ENCODE measurements at regions not wholly inside any gene's neighbourhood (a gene's known extent, or its start where the extent isn't known, plus 50 kb on each side); places are given as distances from the start of the nearest gene placed in this dataset.

DNA sequence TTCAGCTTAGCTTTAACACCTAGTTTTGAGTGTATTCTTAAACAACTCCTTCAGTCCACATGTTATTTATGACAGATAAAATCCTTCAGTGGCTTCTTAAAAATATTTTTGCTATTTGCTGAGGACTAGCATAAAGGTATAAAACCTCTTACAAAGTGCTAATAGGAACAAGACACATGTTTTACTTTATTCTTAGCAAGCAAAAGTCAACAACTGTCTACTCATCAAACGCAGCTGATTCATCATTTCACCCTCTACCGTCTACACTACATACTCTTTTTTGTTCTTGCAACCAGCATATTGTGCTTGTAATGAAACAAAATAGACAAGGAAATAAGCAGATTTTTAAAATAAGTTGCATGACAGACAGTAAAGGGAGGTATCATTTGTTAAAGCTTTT, 319.7 kb downstream of the SNX13 start:
- Histone ChIP-seq H3K9me3 (ENCODE audit: control extremely low read depth in 1 of 5, control insufficient read depth in 4 of 5, insufficient read depth in 2 of 5, low read depth in 1 of 5, low read length in 4 of 5) (no peaks in the 10 kb centered on the region), H3K36me3 (ENCODE audit: control insufficient read depth in 4 of 4, insufficient read depth in 4 of 4, low read length in 3 of 4) (no peaks in the 10 kb centered on the region), H3K27me3 (replicated peaks in 2 of 5; ENCODE audit: control insufficient read depth in 4 of 5, insufficient read depth in 5 of 5, low read length in 4 of 5) (no peaks in the 10 kb centered on the region), H3K4me1 (ENCODE audit: control extremely low read depth in 1 of 4, control insufficient read depth in 4 of 4, insufficient read depth in 4 of 4, low read length in 3 of 4) (no peaks in the 10 kb centered on the region), H3K4me3 (ENCODE audit: control insufficient read depth in 1 of 7, extremely low read depth in 1 of 7, insufficient read depth in 4 of 7, low read depth in 2 of 7, low read length in 6 of 7) (no peak overlapping the region), H3K27ac (ENCODE audit: insufficient read depth in 1 of 2, low read depth in 1 of 2, low read length in 2 of 2, poor library complexity in 1 of 2, severe bottlenecking in 2 of 2) (no peak overlapping the region)
- no peak for DNase-seq
- POLR2A ChIA-PET: no interaction called here
- WGBS (ENCODE audit: insufficient coverage): no CpG with 5 or more reads among the region's 2 CpGs
- CTCF ChIA-PET: interaction anchor here (0.6 to 2.6 kb wide), 3 partner anchors 10 to 21 kb away, joined by 3 to 9 read pairs (median 4); no protein-coding TSS in a partner anchor

GRCh38 chr7:17622451-17622850, 317.8 kb downstream of the SNX13 start:
- POLR2A ChIA-PET: no interaction called here
- Histone ChIP-seq H3K9me3 (ENCODE audit: control extremely low read depth in 1 of 5, control insufficient read depth in 4 of 5, insufficient read depth in 2 of 5, low read depth in 1 of 5, low read length in 4 of 5) (no peaks in the 10 kb centered on the region), H3K4me1 (ENCODE audit: control extremely low read depth in 1 of 4, control insufficient read depth in 4 of 4, insufficient read depth in 4 of 4, low read length in 3 of 4) (peaks cover 0 to 7% (median 0%) of the 10 kb centered on the region in 4 experiments), H3K27me3 (replicated peaks in 2 of 5; ENCODE audit: control insufficient read depth in 4 of 5, insufficient read depth in 5 of 5, low read length in 4 of 5) (no peaks in the 10 kb centered on the region), H3K36me3 (ENCODE audit: control insufficient read depth in 4 of 4, insufficient read depth in 4 of 4, low read length in 3 of 4) (no peaks in the 10 kb centered on the region), H3K27ac (ENCODE audit: insufficient read depth in 1 of 2, low read depth in 1 of 2, low read length in 2 of 2, poor library complexity in 1 of 2, severe bottlenecking in 2 of 2) (no peak overlapping the region), H3K4me3 (ENCODE audit: control insufficient read depth in 1 of 7, extremely low read depth in 1 of 7, insufficient read depth in 4 of 7, low read depth in 2 of 7, low read length in 6 of 7) (no peak overlapping the region)
- DNase-seq: no peak
- WGBS (ENCODE audit: insufficient coverage): 67% methylated on average over 1 of the region's 2 CpGs
- CTCF ChIA-PET: no interaction called here

DNA sequence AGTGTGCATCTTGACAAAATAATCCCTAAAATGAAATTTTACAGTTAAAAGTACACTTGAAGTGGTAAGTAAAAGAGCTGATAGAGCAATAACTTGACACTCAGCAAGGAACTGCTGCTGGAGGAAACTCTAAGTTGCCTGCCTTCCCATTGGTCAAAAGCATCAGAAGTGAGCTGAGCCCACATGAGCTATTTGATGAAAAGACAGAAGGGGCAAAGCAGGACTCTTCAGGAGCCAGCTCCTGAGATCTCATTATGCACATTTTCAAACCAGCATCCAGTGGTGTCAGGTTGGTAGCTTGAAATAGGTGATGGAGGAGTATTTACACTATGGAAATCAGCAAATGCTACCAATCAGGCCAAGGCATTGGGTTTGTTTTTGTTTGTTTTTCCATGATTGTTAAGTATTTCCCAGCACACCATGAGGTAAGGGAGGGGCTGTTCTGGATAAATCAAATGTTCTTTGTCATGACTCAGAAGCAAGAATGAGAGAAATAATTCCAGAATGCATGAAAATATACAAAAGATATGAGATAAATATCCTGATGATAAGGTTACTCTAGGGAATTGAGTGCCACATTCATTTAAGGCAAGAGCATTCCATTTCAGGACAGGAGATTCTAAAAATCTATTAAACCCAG, 316.6 kb downstream of the SNX13 start:
- DNase-seq: no peak
- ChIA-PET POLR2A (no interaction called here), CTCF (interaction anchor here (1.3 kb wide), 1 partner anchor 39 kb away, joined by 3 read pairs; no protein-coding TSS in a partner anchor)

GRCh38 chr7:17624379-17624778, 315.9 kb downstream of the SNX13 start:
- ChIA-PET POLR2A (no interaction called here), CTCF (no interaction called here)
- H3K27ac ChIP-seq (ENCODE audit: insufficient read depth in 1 of 2, low read depth in 1 of 2, low read length in 2 of 2, poor library complexity in 1 of 2, severe bottlenecking in 2 of 2): no peak overlapping the region
- no peak overlapping the region for H3K4me3 ChIP-seq (ENCODE audit: control insufficient read depth in 1 of 7, extremely low read depth in 1 of 7, insufficient read depth in 4 of 7, low read depth in 2 of 7, low read length in 6 of 7)
- no peaks in the 10 kb centered on the region for H3K36me3 ChIP-seq (ENCODE audit: control insufficient read depth in 4 of 4, insufficient read depth in 4 of 4, low read length in 3 of 4)
- no peak for DNase-seq
- no peaks in the 10 kb centered on the region for H3K9me3 ChIP-seq (ENCODE audit: control extremely low read depth in 1 of 5, control insufficient read depth in 4 of 5, insufficient read depth in 2 of 5, low read depth in 1 of 5, low read length in 4 of 5)
- H3K27me3 ChIP-seq (replicated peaks in 2 of 5; ENCODE audit: control insufficient read depth in 4 of 5, insufficient read depth in 5 of 5, low read length in 4 of 5): no peaks in the 10 kb centered on the region
- H3K4me1 ChIP-seq (ENCODE audit: control extremely low read depth in 1 of 4, control insufficient read depth in 4 of 4, insufficient read depth in 4 of 4, low read length in 3 of 4): peaks cover 0 to 7% (median 0%) of the 10 kb centered on the region in 4 experiments

More for the DNA sequence above, 316.6 kb downstream of the SNX13 start:
- no peak overlapping the region for H3K27ac ChIP-seq (ENCODE audit: insufficient read depth in 1 of 2, low read depth in 1 of 2, low read length in 2 of 2, poor library complexity in 1 of 2, severe bottlenecking in 2 of 2)
- no peak overlapping the region for H3K4me3 ChIP-seq (ENCODE audit: control insufficient read depth in 1 of 7, extremely low read depth in 1 of 7, insufficient read depth in 4 of 7, low read depth in 2 of 7, low read length in 6 of 7)
- no peaks in the 10 kb centered on the region for H3K27me3 ChIP-seq (replicated peaks in 2 of 5; ENCODE audit: control insufficient read depth in 4 of 5, insufficient read depth in 5 of 5, low read length in 4 of 5)
- no peaks in the 10 kb centered on the region for H3K9me3 ChIP-seq (ENCODE audit: control extremely low read depth in 1 of 5, control insufficient read depth in 4 of 5, insufficient read depth in 2 of 5, low read depth in 1 of 5, low read length in 4 of 5)
- peaks cover 0 to 7% (median 0%) of the 10 kb centered on the region in 4 experiments for H3K4me1 ChIP-seq (ENCODE audit: control extremely low read depth in 1 of 4, control insufficient read depth in 4 of 4, insufficient read depth in 4 of 4, low read length in 3 of 4)
- H3K36me3 ChIP-seq (ENCODE audit: control insufficient read depth in 4 of 4, insufficient read depth in 4 of 4, low read length in 3 of 4): no peaks in the 10 kb centered on the region

DNA sequence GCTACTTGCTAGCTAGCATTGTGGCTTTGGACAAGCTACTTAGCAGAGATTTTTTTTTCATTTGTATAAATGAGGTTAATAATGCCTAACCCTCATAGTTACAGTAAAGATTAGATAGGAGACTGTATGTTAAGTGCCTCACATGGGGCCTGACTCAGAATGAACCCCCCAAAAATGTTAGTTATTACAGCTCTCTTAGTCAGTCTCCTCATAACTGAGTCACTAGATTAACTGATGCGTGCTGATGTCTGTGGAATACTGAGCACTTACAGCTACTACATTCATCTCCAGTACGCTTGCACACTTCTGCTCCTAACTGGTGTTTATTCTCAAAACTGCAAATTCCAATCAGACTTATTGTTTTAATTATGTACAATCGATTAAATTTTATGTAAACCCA, 315.3 kb downstream of the SNX13 start:
- Histone ChIP-seq H3K9me3 (ENCODE audit: control extremely low read depth in 1 of 5, control insufficient read depth in 4 of 5, insufficient read depth in 2 of 5, low read depth in 1 of 5, low read length in 4 of 5) (no peaks in the 10 kb centered on the region), H3K4me3 (ENCODE audit: control insufficient read depth in 1 of 7, extremely low read depth in 1 of 7, insufficient read depth in 4 of 7, low read depth in 2 of 7, low read length in 6 of 7) (no peak overlapping the region), H3K36me3 (ENCODE audit: control insufficient read depth in 4 of 4, insufficient read depth in 4 of 4, low read length in 3 of 4) (no peaks in the 10 kb centered on the region), H3K27me3 (replicated peaks in 2 of 5; ENCODE audit: control insufficient read depth in 4 of 5, insufficient read depth in 5 of 5, low read length in 4 of 5) (no peaks in the 10 kb centered on the region), H3K27ac (ENCODE audit: insufficient read depth in 1 of 2, low read depth in 1 of 2, low read length in 2 of 2, poor library complexity in 1 of 2, severe bottlenecking in 2 of 2) (no peak overlapping the region), H3K4me1 (ENCODE audit: control extremely low read depth in 1 of 4, control insufficient read depth in 4 of 4, insufficient read depth in 4 of 4, low read length in 3 of 4) (peaks cover 0 to 7% (median 0%) of the 10 kb centered on the region in 4 experiments)
- ChIA-PET POLR2A (no interaction called here), CTCF (no interaction called here)
- WGBS (ENCODE audit: insufficient coverage): no CpG with 5 or more reads among the region's 3 CpGs
- DNase-seq: no peak

DNA sequence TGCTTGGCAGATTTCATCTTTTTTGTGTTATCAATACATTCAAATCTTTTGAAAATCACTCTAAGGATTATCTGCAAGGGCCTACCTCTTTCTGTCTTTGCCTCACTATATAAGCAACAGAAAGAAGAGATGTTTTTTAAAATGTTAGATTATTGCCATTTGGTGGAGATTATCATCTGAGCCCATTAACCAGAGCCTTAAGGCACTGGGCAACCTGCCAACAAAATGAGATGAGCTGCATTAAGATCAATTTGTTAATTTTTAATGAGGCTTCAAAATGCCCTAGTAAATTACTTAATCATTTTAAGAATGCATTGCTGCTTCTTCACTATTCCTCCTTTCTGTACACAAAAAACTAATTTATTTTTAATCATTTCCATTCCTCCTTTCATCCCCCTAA, 314.1 kb downstream of the SNX13 start:
- DNase-seq: no peak
- CTCF ChIA-PET: no interaction called here
- Histone ChIP-seq H3K36me3 (ENCODE audit: control insufficient read depth in 4 of 4, insufficient read depth in 4 of 4, low read length in 3 of 4) (no peaks in the 10 kb centered on the region), H3K4me1 (ENCODE audit: control extremely low read depth in 1 of 4, control insufficient read depth in 4 of 4, insufficient read depth in 4 of 4, low read length in 3 of 4) (peaks cover 0 to 7% (median 0%) of the 10 kb centered on the region in 4 experiments), H3K4me3 (ENCODE audit: control insufficient read depth in 1 of 7, extremely low read depth in 1 of 7, insufficient read depth in 4 of 7, low read depth in 2 of 7, low read length in 6 of 7) (no peak overlapping the region), H3K27ac (ENCODE audit: insufficient read depth in 1 of 2, low read depth in 1 of 2, low read length in 2 of 2, poor library complexity in 1 of 2, severe bottlenecking in 2 of 2) (no peak overlapping the region), H3K9me3 (ENCODE audit: control extremely low read depth in 1 of 5, control insufficient read depth in 4 of 5, insufficient read depth in 2 of 5, low read depth in 1 of 5, low read length in 4 of 5) (no peaks in the 10 kb centered on the region), H3K27me3 (replicated peaks in 2 of 5; ENCODE audit: control insufficient read depth in 4 of 5, insufficient read depth in 5 of 5, low read length in 4 of 5) (no peaks in the 10 kb centered on the region)
- POLR2A ChIA-PET: no interaction called here

- no peaks in the 10 kb centered on the region for H3K9me3 ChIP-seq (ENCODE audit: control extremely low read depth in 1 of 5, control insufficient read depth in 4 of 5, insufficient read depth in 2 of 5, low read depth in 1 of 5, low read length in 4 of 5)
- no peak for DNase-seq
- H3K36me3 ChIP-seq (ENCODE audit: control insufficient read depth in 4 of 4, insufficient read depth in 4 of 4, low read length in 3 of 4): no peaks in the 10 kb centered on the region
- H3K27me3 ChIP-seq (replicated peaks in 2 of 5; ENCODE audit: control insufficient read depth in 4 of 5, insufficient read depth in 5 of 5, low read length in 4 of 5): no peaks in the 10 kb centered on the region
- peaks cover 0 to 2% (median 0%) of the 10 kb centered on the region in 4 experiments for H3K4me1 ChIP-seq (ENCODE audit: control extremely low read depth in 1 of 4, control insufficient read depth in 4 of 4, insufficient read depth in 4 of 4, low read length in 3 of 4)
- CTCF ChIA-PET: interaction anchor here (1.0 kb wide), 1 partner anchor 11 kb away, joined by 4 read pairs; no protein-coding TSS in a partner anchor
- POLR2A ChIA-PET: no interaction called here
- H3K4me3 ChIP-seq (ENCODE audit: control insufficient read depth in 1 of 7, extremely low read depth in 1 of 7, insufficient read depth in 4 of 7, low read depth in 2 of 7, low read length in 6 of 7): no peak overlapping the region
- H3K27ac ChIP-seq (ENCODE audit: insufficient read depth in 1 of 2, low read depth in 1 of 2, low read length in 2 of 2, poor library complexity in 1 of 2, severe bottlenecking in 2 of 2): no peak overlapping the region
- 93% methylated on average over 3 of the region's 3 CpGs for WGBS (ENCODE audit: insufficient coverage)
Observed at GRCh38 chr7:17631061-17631460, 309.2 kb downstream of the SNX13 start.
